NCI-H2029 treated with DMSO at 0.1 percent for 48 hours (cell line): ENCODE measurements at regions not wholly inside any gene's neighbourhood (a gene's known extent, or its start where the extent isn't known, plus 50 kb on each side); places are given as distances from the start of the nearest gene placed in this dataset.
"Not testable (repeated sequence)": the region's sequence is repeated elsewhere in the genome, so short reads cannot be mapped to it uniquely, and the experiment has no call there.

Experiments used
- DNase-seq: peaks from one replicate; lab custom pipeline; 2025; lab: John Stamatoyannopoulos, UW

DNA sequence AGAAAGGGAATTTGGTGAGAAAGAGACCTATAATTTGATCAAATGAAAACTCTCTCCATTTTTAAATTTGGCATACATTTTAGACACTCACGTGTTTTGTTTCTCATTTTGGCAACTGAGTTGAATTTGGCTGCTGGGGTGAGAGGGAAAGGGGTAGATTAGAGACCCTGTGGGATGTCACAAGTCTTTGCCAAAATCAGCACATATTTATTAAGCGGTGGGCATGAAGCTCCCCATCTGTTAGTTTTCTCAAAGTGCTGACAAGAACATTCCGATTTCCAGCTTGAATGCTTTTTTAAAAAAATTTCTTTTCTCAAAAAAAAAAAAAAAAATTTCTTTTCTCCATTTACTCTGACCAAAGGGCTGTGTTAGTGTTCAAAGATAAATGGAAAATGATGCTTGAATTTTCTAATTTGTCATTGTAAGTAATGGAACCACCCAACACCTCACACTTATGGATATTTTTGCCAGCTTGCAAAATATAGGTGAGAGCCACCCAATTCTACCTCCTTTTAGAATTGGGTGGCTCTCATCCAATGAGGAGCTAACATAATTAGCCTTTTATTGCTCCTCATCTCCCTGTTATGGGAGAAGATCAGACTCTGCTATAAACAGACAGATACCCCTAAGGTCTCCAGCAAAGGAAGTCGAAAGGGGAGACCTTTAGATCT is 222.9 kb upstream of the FN1 start:
- no peak for DNase-seq

DNA sequence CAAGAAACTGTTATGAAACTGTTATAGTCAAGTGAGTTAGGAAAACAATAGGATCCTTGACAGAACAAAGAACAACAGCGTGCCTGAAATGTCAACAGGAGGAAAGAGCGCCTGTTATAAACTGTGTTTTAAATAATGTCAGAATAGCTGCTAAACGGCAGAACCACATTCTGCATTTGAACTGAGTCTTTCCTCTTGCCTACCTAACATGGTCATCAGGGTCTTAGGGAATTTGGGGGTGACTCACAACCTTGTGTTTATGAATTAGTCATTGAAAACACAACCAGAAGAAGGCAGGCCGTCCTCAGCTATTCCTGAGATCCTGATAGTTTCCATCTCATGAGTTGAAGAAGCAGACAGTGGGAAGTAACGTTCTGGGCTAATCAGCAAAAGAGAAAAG is 222.0 kb upstream of the FN1 start:
- DNase-seq = no peak

DNA sequence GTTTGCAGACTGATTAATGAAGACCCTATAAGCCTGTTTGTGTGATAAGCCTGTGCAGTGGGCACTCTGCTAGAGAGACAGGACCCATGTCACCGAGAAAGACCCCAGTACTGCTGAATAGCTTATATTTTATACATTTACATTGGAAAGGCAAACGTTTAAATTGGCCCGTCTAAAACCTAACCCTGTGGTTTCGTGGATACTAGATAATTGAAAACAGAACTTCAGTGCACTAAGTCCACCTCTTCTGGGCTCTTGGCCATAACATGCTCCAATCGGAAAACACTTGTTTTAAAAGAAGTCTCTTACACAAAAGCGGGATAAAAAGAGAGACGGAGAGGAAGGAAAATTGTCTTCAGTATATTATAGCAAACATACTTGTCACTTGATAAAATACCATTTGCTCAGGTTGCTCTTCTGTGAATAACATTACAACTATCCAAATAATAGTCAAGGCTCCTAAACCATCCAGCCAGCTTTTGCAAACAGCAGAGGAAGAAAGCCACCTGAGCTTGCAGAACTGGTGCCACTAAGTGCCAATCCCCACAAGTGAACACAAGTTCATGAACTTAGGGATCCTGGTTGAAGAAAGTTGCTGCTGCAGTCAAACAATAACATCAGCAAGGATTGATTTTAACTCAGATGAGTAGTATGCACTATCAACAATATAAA is 218.4 kb upstream of the FN1 start:
- DNase-seq = no peak

DNA sequence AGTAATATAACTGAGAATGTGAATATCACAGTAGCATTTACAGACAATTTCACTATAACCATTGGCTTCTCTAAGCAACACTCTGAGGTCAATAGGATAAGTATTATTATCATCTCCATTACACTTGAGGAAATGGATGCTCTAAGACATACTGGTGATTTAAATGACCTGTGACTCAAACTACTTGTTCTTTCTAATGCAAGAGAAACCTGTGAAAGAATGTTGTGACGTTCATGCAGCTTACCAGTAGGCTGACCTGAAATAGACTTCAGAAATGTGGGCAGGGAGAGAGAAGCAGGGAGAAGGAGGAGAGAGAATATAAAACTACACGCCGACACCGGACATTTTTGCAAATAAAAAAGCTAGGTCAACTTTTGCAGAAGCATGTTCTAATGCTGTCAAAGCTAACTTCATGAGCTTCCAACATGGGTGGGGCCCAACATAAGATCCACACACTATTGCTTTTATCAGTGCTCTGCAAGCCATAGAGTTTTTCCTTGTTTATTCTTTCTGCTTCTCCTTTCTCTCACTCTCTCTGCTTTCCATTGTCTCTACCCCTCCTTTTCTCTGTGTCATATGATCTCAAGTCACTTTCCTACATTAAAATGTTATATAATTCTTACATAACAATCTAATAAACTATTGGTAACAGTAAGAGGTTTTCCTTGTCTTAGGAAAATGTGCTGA is 217.6 kb upstream of the FN1 start:
- no peak for DNase-seq

DNA sequence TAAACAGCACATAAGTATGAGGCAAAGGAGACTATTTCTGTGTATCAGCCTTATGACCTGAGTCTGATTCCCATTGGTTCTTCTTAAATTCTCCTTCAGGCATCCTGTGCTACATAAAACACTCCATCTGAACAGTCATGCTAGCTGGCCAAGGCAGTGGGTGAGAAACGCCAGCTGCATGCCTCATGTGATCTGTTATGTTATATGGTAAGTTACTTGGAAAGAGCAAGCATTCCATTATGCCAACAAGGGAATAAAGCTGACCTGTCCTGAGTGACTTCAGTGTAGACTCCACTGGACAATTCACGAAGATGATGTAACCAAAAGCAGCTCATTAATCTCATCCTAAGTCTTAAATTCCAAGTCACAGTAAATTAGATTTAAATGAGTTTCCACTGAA is 216.5 kb upstream of the FN1 start:
- no peak for DNase-seq

DNA sequence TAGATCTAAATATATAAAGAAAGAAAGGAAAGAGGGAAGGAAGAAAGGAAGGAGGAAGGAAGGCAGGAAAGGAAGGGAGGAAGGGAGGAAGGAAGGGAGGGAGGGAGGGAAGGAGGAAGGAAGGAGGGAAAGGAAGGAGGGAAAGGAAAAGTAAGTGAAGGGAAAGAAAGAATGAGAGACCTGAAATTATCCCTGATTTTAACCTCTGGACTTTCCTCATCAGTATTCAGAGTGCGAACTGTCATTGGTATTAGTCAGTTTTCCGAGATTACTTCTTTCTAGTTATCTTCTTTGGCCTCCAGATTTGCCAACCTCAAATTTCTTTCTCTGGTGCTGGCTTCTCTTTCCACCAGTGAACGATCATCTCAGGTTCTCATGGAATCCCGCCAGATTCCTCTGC is 215.5 kb upstream of the FN1 start:
- no peak for DNase-seq

DNA sequence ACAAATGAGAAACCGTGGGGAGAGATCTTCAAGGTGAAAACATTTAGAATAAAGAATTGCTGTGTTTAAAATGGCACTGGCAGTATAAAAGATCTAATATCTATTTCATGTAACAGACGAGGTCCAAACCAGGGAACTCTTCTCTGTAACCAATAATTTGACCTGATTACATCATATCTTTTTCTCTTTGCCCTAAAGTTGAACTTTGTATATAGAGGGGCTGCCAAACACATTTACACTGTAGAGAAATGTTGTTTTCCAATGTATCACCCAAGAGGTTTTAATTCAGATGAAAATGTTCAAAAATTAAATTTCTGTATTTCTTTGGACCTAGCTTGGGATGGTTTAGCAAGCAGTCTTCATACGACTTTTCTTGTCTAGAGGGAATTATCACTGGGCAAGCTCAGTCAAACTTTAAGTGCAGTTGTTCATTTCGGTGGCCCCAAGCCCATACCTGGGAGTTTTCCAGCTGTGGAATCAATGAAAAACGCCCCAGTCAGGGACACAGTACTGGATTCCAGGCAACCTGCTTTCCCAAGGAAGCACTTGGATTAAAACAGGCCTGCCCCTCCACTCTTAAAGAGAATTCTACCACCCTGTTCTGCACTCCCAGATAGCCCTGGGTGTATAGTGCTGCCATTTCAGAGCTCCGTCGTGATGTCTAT is 208.5 kb upstream of the FN1 start:
- DNase-seq = no peak

DNA sequence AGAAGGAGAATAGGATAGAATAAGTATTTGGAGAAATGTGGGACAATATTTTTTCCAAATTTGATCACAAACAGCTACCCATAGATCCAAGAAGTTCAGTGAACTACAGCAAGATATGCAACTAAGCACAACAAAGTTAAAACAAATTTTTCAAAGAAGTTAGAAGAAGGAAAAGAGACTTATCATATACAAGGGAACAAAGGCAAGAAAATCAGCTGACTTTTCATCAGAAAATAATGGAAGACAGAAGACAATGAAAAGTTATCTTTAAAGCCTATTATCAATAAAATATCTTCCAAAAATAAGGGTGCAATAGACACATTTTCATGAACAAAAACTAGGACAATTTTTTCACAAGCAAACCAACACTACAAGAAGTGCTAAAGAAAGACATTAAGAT is 202.8 kb upstream of the FN1 start:
- DNase-seq = no peak

DNA sequence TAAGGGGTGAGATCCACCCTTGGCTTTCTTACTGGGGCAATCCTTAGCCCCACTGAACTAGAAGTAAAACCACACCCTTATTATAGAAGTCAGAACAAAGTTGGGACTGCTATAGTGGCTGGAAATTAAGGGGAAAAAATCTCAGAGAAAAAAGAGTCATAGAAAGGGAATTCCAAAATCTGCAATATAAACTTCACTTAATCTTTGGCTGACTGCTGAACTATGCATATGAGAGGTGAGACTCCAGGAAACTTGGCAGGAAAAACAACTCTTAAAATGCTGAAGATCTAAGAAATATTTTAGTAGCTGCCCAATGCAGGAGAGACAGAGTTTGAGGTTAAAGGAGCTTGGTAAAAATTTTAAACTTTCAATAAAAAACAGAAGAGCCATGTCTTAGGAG is 201.8 kb upstream of the FN1 start:
- no peak for DNase-seq

DNA sequence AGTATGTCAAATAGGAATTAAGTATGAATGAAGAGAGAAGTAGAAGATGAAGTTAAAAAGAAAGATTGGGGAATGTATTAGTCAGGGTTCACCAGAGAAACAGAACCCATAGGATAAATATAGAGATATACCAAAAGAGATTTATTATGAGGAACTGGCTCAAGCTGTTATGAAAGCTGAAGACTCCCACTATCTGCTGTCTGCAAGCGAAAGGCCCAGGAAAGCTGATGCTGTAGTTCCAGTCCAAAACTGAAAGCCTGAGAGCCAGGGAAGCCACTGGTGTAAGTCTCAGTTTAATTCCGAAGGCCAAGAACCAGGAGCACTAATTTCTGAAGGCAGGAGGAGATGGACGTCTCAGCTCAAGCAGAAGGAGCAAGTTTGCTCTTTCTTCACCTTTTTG is 200.9 kb upstream of the FN1 start:
- DNase-seq = no peak

DNA sequence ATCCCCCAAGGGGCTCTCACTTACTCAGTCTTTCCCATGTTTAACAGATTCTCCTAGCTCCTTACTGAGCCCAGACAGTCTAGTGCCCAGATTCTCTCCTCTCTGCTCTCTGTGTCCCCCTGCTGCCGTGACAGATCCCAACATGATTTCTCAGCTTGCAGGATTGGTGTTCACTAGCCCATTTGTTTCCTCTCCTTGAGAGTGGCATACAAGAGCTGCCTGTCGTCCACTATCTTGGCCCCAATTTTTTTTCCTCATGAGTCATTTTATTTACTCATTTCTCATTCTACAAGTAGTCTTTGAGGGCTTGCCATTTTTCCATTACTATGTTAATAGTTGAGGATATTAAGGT is 199.9 kb upstream of the FN1 start:
- DNase-seq = no peak

DNA sequence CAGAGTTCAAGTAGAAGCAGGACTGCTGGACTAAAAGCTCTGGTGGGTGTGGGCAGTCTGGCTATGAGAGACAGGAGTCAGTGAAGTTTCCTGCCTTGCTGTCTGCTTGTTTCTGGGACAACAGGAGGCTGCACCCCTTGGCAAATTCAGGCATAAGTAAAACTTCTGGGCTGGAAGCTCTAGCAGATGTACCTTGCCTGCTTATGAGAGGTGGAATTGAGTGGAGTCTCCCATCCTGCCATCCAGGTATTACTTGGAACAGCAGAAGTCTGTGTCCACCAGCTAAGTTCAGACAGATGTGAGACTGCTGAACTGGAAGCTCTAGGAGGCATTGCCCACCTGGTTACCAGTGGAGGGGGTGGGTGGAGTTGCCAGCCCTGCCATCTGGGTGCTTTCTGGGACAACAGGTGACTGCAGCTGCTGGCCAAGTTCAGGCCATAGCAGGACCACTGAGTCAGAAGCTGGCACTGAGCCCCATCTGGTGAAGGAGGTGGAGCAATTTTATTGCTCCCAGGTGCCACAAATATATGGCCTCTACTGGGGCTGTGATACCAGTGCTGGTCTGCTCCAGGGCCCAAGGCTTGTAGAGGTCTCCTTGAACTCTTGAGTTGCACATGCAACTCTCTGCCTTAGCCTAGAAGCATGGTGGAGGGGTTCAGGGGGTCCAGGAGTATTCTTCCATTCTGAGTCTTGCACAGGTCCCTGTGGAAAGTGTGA is 199.4 kb upstream of the FN1 start:
- DNase-seq = no peak

DNA sequence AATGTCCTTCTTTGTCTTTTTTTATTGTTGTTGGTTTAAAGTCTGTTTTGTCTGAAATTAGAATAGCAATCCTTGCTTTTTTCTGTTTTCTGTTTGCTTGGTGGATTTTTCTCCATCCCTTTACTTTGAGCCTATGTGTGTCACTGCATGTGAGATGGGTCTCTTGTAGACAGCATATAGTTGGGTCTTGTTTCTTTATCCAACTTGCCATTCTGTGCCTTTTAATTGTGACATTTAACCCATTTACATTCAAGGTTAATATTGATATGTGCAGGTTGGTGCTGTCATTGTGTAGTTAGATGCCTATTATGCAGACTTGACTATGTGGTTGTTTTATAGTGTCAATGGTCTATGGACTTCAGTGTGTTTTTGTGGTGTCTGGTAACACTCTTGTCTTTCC is 197.5 kb upstream of the FN1 start:
- no peak for DNase-seq

DNA sequence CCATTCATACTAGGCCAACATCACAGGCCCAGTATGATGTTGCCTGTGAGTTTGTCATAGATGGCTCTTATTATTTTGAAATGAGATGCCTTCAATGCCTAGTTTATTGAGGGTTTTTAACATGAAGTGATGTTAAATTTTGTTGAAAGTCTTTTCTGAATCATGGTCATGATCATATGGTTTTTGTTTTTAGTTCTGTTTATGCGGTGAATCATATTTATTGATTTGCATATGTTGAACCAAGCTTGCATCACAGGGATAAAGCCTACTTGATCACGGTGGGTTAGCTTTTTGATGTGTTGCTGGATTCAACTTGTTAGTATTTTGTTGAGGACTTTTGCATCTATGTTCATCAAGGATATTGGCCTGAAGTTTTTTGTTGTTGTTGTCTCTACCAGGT is 195.8 kb upstream of the FN1 start:
- no peak for DNase-seq

DNA sequence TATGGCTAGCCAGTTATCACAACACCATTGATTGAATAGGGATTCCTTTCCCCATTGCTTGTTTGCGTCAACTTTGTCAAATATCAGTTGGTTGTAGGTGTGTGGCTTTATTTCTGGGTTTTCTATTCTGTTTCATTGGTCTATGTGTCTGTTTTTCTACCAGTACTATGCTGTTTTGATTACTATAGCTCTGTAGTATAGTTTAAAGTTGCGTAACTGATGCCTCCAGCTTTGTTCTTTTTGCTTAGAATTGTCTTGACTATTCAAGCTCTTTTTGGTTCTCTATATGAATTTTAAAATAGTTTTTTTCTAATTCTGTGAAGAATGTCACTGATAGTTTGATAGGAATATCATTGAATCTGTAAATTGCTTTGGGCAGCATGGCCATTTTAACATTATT is 194.9 kb upstream of the FN1 start:
- DNase-seq = not testable (repeated sequence)

DNA sequence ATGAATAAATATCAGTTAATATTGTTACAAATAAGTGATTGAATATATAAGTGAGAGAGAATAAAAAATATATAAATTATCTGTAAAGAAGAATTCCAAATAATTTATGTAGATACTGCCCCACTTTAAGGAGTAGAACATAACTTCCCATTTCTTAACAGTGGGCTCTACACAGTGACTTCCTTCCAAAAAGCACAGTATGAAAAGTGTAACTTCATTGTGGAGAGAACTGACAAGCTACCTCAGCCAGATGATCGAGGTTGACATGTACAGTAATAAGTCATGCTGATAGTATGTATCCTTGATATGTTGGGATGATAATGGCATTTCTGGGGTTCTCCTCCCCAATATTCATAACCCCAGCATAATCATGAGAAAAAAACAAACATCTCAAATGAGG is 191.9 kb upstream of the FN1 start:
- no peak for DNase-seq

DNA sequence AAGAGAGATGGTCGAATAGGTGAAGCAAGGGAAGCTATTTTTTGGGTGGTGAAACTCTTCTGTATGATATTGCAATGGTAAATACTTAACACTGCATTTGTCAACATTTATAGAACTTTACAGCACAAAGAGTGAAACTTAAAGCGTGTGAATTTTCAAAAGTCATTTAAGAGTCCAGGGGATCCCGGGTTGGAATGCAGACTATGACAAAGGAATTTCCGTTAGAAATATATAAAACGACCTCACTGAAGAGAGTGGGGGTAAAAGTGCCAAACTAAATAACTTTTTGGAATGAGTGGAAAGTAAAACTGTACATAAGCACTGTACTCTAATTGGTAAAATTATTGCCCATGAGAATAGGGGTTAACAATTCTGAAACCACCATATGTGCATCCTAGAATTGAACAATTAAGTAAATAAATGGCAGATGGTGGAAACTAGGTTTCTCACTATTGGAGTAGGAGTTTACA is 191.0 kb upstream of the FN1 start:
- no peak for DNase-seq

DNA sequence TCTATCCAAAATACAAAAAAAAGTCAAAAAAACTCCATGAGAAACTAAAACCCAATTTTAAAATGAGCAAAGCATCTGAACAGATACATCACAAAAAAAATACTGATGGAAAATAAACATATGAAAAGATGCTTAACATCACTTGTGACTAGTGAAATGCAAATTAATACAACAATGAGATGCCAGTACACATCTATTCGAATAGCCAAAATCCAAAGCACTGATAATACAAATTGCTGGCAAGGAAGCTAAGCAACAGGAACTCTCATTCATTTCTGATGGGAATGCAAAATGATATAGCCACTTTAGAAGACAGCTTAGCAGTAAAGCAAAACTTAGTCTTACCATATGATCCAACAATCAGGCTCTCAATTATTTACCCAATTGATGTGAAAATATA is 190.2 kb upstream of the FN1 start:
- DNase-seq = no peak

DNA sequence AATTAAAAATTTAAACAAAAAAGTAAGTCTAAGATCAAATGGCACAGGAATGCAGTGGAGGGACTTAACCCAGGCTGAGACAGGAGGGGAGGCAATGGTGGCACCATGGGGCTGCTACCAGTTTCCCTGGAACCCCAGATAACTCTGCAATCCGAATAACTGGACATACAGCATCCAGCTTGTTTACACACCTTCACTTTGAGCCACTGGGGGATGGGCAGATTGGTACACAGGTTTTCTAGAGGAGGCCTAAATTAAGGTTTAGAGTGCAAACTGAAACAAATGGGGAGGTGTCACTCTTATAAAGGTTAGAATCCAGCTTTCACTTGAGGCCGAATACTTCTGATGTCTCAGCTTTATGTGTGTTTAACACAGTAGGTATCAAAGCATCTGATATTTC is 189.3 kb upstream of the FN1 start:
- DNase-seq = no peak

DNA sequence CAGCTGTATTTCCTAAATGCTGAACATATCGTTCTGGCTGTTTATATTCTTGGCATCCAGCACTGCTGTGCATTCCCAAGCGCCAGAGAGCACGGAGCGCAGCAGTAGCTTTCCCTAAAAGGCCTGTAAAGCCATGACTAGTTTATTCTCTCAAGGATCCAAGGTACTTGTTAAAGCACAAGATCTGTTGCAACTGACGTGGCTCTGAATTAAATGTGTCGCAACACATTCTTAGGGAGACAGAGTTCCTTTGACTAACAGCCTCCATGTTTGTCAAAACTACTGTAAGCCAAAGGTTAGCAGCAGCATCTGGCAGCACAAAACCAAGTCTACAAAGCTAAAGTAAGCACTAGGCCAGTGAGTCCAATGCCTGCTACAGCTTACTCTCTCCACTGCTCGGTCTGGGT is 188.6 kb upstream of the FN1 start:
- DNase-seq = no peak

DNA sequence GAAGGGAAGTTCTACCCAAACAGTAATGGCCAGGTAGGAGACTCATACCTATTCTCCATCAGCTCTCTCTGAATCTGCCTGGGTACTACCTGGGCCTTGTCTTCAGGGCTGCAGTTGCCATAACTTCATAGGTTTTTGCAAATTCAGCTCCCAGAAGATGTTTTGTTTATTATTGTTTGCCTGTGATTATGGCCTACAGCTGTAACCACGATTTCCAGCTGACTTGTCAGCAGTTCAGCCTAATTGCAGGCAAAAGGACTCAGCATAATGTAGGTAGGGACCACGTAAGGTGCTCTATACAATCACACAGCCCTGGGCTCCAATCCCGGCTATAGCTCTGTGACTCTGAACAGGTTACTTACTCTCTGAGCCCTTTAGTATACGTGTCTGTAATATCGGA is 187.0 kb upstream of the FN1 start:
- DNase-seq = no peak

DNA sequence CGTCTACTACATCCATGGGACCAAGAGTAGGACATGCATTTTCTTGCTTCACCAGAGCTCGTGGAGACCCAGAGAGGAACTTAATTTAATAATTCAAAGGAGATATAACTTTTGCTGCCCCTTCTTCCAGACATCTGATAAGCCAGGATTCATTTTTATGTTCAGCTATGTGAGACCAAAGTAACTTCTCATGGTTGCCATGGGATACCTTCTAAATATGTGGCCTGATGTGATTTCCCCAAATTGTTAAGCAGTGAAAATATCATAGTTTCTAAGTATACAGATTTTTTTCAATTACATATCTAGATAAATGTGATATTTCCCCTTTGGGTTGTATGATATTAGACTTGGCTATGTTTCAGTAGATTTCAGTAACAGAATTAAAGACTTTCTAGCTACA is 185.5 kb upstream of the FN1 start:
- DNase-seq = no peak
